OCI-LY1 (cell line): ENCODE measurements at regions not wholly inside any gene's neighbourhood (a gene's known extent, or its start where the extent isn't known, plus 50 kb on each side); places are given as distances from the start of the nearest gene placed in this dataset.

Experiments used
- EZH2 ChIP-seq: fragments of 200-600 bp; sonication (generic), shearing (Covaris generic); IDR thresholded peaks from 2 replicates; pipeline ENCODE4 v1.8.0; 2017; ENCODE audit warnings: borderline replicate concordance, mixed run types, mild to moderate bottlenecking, antibody characterized with exemption, low read length, moderate library complexity, mixed read lengths
- TF ChIP-seq, protein P1 (sequence below): fragments of 200-600 bp; sonication (generic), shearing (Covaris generic); IDR thresholded peaks from 2 replicates; pipeline ENCODE4 v1.5.1; 2017; ENCODE audit warnings: mild to moderate bottlenecking, antibody characterized with exemption, low read length, moderate library complexity, mixed read lengths

DNA sequence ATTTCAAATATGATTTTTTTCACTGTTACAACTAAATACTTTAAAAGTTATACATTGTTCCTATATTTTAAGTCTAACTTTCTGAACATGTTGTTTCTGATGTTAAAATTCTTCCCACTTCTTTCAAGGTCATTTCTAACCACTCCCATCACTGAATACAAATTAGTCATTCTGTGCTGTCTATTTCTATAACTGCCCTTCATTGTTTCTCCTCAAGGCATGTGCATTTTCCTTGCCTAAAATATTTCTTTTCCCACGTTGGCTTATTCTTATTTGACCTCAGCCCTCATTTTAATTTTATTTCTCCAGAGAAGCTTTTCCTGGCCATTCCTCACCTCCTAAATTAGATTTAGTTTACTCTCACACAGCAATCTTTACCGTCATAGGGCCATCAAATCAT is 198.9 kb upstream of the GULP1 start:
- TF ChIP-seq, protein P1, sequence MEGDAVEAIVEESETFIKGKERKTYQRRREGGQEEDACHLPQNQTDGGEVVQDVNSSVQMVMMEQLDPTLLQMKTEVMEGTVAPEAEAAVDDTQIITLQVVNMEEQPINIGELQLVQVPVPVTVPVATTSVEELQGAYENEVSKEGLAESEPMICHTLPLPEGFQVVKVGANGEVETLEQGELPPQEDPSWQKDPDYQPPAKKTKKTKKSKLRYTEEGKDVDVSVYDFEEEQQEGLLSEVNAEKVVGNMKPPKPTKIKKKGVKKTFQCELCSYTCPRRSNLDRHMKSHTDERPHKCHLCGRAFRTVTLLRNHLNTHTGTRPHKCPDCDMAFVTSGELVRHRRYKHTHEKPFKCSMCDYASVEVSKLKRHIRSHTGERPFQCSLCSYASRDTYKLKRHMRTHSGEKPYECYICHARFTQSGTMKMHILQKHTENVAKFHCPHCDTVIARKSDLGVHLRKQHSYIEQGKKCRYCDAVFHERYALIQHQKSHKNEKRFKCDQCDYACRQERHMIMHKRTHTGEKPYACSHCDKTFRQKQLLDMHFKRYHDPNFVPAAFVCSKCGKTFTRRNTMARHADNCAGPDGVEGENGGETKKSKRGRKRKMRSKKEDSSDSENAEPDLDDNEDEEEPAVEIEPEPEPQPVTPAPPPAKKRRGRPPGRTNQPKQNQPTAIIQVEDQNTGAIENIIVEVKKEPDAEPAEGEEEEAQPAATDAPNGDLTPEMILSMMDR: no peak
- TF ChIP-seq EZH2: no peak
